HTR-8/SVneo (cell line): ENCODE measurements at regions not wholly inside any gene's neighbourhood (a gene's known extent, or its start where the extent isn't known, plus 50 kb on each side); places are given as distances from the start of the nearest gene placed in this dataset.

Source experiments
- DNase-seq: peaks from one replicate; pipeline ENCODE4 v3.0.0; 2011; ENCODE audit warnings: low spot score, mixed read lengths; ENCODE audit not compliant: insufficient read length
- FAIRE-seq: peaks from 2 replicates; lab custom pipeline; 2011; peaks lifted over from hg19 to GRCh38; lab: Jason Lieb, UNC

DNA sequence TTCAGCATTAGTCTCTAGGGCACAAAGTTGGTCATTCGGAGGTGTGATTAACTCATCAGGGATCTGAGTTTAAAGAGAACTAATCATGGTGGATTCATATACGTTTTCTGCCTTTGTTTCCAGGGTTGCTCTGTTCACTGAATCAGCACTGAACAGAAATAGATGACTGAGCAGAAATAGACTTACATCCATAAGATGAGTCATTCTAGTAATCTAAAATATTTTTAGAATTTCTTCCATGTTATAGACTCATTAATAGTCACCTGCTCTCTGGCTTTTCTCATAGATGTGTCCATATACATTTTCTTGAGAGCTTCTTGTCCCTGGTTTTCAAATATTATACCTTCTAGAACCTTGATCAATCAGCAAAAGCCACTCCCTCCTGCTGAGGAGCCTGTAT lies 837.6 kb upstream of the DPPA4 start:
- no peak for DNase-seq
- no peak for FAIRE-seq

- FAIRE-seq (no peak), DNase-seq (no peak)
Observed at GRCh38 chr3:110178965-110179364, 841.6 kb upstream of the DPPA4 start.

GRCh38 chr3:110180733-110181132 lies 843.4 kb upstream of the DPPA4 start:
- DNase-seq = no peak
- no peak for FAIRE-seq

- DNase-seq (no peak), FAIRE-seq (no peak)
Observed at GRCh38 chr3:110181226-110181625, 843.9 kb upstream of the DPPA4 start.

GRCh38 chr3:110184536-110184935 lies 847.2 kb upstream of the DPPA4 start:
- no peak for DNase-seq

GRCh38 chr3:110193074-110193473 lies 855.7 kb upstream of the DPPA4 start:
- no peak for DNase-seq
- no peak for FAIRE-seq

More at GRCh38 chr3:110184536-110184935, 847.2 kb upstream of the DPPA4 start:
- no peak for FAIRE-seq

DNA sequence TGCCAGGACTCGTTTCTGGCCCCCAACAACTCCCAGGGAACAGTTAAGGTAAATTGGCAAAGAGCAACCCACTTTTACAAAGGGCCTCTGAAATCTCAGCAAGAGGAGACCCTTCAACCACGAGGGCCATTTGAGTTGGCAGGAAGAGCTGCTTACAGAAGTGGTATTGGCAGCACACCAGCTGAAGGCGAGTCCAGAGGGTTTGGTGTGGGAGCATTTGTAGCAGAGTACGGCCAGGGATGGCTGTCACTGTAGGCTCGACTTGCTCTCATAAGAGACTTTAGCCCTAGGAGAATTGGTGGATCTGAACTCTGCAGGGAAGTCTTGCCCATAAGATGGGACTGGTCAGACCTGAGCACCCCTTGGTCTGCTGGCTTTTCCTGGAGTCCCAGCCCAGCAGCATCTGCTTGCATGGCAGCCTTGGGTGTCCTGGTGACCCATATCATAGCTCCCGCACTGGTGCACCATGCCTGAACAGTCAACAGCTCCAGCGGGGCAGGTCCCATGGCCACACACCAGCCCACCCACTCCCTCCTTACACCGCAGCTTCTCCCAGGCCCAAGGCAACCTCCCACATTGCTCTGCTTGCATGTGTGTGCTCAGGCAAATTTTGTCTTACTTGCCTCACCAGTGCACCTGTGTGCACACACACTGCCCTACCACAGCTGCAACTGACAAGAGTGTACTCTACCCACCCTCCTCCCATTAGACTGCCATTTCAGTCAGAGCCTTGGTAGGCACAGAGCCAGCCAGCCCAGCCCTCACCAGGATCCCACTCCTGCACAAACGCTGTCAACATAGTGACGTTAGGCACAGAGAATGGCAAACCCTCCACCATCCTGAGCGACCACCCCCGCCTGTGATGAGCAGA lies 861.6 kb upstream of the DPPA4 start:
- FAIRE-seq = no peak
- no peak for DNase-seq

GRCh38 chr3:110199588-110199943 lies 862.2 kb upstream of the DPPA4 start:
- DNase-seq (no peak), FAIRE-seq (no peak)

- DNase-seq (no peak), FAIRE-seq (no peak)
Observed at GRCh38 chr3:110210086-110210660, 861.4 kb upstream of the NECTIN3 start.

- FAIRE-seq (no peak), DNase-seq (no peak)
Observed at GRCh38 chr3:110226645-110227044, 845.0 kb upstream of the NECTIN3 start.

DNA sequence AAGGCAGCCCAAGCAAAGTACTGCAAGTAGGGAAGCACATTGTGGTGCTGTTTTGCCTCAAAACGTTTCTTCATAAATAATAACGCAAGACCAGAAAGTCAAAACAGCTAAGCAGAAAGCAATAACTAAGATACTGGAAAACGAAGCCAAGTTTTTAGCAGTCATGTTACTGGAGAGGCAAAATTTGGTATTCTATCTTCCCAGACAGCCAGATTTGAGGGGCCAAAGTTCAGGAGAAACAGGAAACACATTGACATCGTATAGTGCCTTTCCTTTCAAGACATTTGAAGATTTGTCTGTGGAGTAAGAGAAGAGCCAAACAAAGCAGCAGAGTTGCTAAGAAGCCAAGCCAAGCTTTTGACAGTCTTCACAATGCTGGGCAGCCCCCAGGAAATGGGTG lies 843.6 kb upstream of the NECTIN3 start:
- DNase-seq (no peak), FAIRE-seq (no peak)

DNA sequence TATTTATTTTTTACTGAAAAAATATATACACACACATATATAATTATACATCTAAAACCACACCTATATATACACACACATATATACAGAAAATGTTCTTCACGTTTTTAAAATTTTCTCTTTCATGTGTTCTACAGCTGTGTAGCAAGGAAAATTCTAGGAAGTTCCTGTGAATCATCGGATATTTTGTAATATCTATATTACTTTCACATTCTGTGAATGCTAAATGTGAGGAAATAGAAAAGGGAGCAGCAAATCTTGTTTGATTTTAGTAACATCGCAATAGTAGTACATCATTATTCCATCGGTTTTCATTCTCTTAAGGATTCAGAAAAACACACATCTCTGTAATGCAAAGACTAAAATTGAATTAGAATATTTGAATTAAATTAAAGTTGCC lies 836.8 kb upstream of the NECTIN3 start:
- FAIRE-seq (no peak), DNase-seq (no peak)

- FAIRE-seq (no peak), DNase-seq (no peak)
Observed at GRCh38 chr3:110236976-110237610, 834.5 kb upstream of the NECTIN3 start.

DNA sequence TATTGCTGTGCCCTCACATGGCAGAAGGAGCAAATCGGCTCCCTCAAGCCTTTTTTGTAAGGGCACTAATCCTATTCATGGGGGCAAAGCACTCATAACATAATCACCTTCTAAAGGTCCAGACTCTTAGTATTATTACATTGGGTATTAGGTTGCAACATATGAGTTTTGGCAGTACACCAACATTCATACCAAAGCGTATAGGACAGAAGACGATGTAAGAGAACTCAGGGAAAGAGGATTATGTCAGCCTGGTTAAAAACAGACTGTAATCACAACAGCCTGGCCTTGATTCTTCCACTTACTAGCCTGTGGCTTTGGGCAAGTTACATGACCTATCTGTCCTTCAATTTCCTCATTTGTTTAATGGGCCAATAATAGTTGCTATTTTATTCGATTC lies 828.5 kb upstream of the NECTIN3 start:
- no peak for DNase-seq
- FAIRE-seq = no peak

GRCh38 chr3:110246796-110247376 lies 824.7 kb upstream of the NECTIN3 start:
- DNase-seq = no peak
- no peak for FAIRE-seq

GRCh38 chr3:110248666-110249065 lies 823.0 kb upstream of the NECTIN3 start:
- FAIRE-seq (no peak), DNase-seq (no peak)

DNA sequence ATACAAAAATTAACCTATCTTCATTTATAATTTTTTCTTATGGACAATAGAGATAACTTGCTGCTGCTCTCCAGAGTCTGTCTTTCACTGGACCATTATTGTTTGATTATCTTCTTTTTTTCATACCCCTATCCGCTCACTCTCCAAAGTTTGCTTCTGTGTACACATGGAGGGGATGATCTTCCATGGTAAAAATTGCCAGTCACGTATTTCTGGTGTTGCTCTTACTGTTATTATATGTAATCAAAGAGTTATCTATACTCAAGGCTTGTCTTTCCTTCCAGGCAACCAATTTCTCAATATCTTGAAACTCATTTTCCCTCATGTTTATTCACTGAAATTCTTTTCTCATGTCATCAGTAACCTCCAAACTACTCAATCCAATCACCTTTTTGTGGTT lies 817.8 kb upstream of the NECTIN3 start:
- no peak for FAIRE-seq
- DNase-seq = no peak

DNA sequence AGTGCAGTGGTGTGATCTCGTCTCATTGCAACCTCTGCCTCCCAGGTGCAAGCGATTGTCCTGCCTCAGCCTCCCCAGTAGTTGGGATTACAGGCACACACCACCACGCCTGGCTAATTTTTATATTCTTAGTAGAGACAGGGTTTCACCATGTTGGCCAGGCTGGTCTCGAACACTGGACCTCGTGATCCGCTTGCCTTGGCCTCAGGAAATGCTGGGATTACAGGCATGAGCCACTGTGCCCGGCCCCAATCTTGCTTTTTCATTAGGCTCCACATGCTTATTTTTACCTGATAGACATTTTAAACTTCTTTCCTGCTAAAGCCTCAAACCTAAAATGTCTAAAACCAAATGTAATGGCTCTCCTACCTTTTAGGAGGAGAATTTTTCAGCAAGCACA lies 817.0 kb upstream of the NECTIN3 start:
- DNase-seq (no peak), FAIRE-seq (no peak)

DNA sequence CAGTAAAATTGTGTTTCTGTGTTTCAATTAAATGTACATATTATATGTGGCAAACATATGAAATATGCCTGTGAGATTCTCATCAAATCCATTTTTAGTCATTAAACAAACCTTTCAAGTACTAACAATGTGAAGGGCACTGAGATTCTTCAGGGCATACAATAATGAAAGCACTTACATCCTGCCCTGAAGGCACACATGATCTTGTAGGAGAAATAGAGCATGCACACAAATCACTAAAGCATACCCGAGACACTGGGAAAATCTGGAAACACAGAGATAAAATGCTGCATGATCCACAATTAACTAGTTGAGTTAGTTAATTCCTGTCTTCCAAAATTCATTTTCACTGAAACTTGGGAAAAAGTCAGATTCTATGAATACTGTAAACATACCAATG lies 810.5 kb upstream of the NECTIN3 start:
- no peak for FAIRE-seq

GRCh38 chr3:110262896-110263295 lies 808.7 kb upstream of the NECTIN3 start:
- DNase-seq (no peak), FAIRE-seq (no peak)

More for the DNA sequence above, 810.5 kb upstream of the NECTIN3 start:
- DNase-seq = no peak

GRCh38 chr3:110265302-110265701 lies 806.3 kb upstream of the NECTIN3 start:
- DNase-seq = no peak
- no peak for FAIRE-seq
